ENCODE measurements at regions not wholly inside any gene's neighbourhood (a gene's known extent, or its start where the extent isn't known, plus 50 kb on each side); places are given as distances from the start of the nearest gene placed in this dataset.

DNA sequence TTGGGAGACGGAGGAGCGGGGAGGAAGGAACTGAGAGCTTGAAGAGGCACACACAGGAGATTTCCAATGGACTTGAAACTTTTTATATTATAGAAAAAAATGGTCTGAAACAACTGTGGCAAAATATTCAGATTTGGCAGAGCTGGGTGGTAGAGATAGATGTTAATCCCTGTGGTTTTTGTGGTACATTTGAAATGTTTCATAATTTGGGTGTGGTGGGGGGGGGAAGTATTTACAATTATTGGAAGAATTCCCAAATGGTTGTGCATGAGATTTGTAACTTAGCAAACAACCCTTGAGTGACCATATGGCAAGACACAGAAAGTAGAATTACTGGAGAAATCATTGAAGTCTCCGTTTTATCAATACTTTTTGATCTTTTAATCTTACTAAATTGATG is 588.8 kb upstream of the PSMD7 start:
- TF ChIP-seq, protein P1, sequence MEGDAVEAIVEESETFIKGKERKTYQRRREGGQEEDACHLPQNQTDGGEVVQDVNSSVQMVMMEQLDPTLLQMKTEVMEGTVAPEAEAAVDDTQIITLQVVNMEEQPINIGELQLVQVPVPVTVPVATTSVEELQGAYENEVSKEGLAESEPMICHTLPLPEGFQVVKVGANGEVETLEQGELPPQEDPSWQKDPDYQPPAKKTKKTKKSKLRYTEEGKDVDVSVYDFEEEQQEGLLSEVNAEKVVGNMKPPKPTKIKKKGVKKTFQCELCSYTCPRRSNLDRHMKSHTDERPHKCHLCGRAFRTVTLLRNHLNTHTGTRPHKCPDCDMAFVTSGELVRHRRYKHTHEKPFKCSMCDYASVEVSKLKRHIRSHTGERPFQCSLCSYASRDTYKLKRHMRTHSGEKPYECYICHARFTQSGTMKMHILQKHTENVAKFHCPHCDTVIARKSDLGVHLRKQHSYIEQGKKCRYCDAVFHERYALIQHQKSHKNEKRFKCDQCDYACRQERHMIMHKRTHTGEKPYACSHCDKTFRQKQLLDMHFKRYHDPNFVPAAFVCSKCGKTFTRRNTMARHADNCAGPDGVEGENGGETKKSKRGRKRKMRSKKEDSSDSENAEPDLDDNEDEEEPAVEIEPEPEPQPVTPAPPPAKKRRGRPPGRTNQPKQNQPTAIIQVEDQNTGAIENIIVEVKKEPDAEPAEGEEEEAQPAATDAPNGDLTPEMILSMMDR (IDR thresholded peaks at IDR 0.05; ENCODE audit: control extremely low read depth in 1 of 3, insufficient read depth in 1 of 3, low read depth in 1 of 3, low read length in 3 of 3) = no peak
- no peak for TF ChIP-seq CBX5 (IDR thresholded peaks at IDR 0.05; ENCODE audit: low read depth, low read length)

Measured in H1 (cell line).